Neuronal stem cell (in vitro differentiated cells): ENCODE measurements at regions not wholly inside any gene's neighbourhood (a gene's known extent, or its start where the extent isn't known, plus 50 kb on each side); places are given as distances from the start of the nearest gene placed in this dataset.

Experiments used
- DNase-seq: peaks from one replicate; pipeline ENCODE4 v3.0.0-alpha.2; 2013; ENCODE audit warnings: low spot score
- H2AFZ ChIP-seq: one replicate; pipeline ENCODE4 v1.6.1; 2013; ENCODE audit warnings: mild to moderate bottlenecking, low read length, inconsistent platforms
- H2AK5ac ChIP-seq: 2 replicates; pipeline ENCODE4 v1.6.1; 2013; ENCODE audit warnings: low read depth, mild to moderate bottlenecking, inconsistent platforms, low read length, moderate library complexity, mixed read lengths
- H2BK120ac ChIP-seq: 2 replicates; pipeline ENCODE4 v1.6.1; 2013; ENCODE audit warnings: low read depth, mild to moderate bottlenecking, inconsistent platforms, low read length, moderate library complexity, mixed read lengths
- H2BK12ac ChIP-seq: one replicate; pipeline ENCODE4 v1.6.1; 2013; ENCODE audit warnings: low read length, inconsistent platforms
- H2BK15ac ChIP-seq: 2 replicates; pipeline ENCODE4 v1.6.1; 2013; ENCODE audit warnings: mild to moderate bottlenecking, low read length, inconsistent platforms, mixed read lengths
- H2BK5ac ChIP-seq: one replicate; pipeline ENCODE4 v1.6.1; 2013; ENCODE audit warnings: inconsistent platforms, mild to moderate bottlenecking, low read length, moderate library complexity
- H3K14ac ChIP-seq: one replicate; pipeline ENCODE4 v1.6.1; 2013; ENCODE audit warnings: low read length, inconsistent platforms
- H3K18ac ChIP-seq: 2 replicates; pipeline ENCODE4 v1.6.1; 2013; ENCODE audit warnings: low read length, inconsistent platforms
- H3K23ac ChIP-seq: 2 replicates; pipeline ENCODE4 v1.6.1; 2013; ENCODE audit warnings: low read depth, mild to moderate bottlenecking, mixed read lengths, low read length, inconsistent platforms; ENCODE audit not compliant: poor library complexity
- H3K27ac ChIP-seq: replicated peaks from 3 replicates; pipeline ENCODE4 v1.5.1; 2013; ENCODE audit warnings: low read length, inconsistent platforms
- H3K27me3 ChIP-seq, 3 experiments: 2 replicates each; pipeline ENCODE4 v1.6.1; 2013; ENCODE audit warnings: low read length in 3 of 3, mild to moderate bottlenecking in 2 of 3, inconsistent platforms in 1 of 3, low read depth in 1 of 3, mixed read lengths in 1 of 3, moderate library complexity in 1 of 3; ENCODE audit not compliant: control insufficient read depth in 3 of 3, insufficient read depth in 3 of 3
- H3K36me3 ChIP-seq, 2 donors: replicated peaks in 1 of 2; 2 replicates each; pipeline ENCODE4 v1.6.1; 2013; ENCODE audit warnings: low read length in 2 of 2; ENCODE audit not compliant: control insufficient read depth in 2 of 2, insufficient read depth in 2 of 2
- H3K4ac ChIP-seq: 2 replicates; pipeline ENCODE4 v1.6.1; 2013; ENCODE audit warnings: inconsistent platforms, mild to moderate bottlenecking, low read length, moderate library complexity
- H3K4me1 ChIP-seq, 2 donors: 1 replicate in 1 of 2; 2 replicates in 1 of 2; pipeline ENCODE4 v1.6.1; 2013; ENCODE audit warnings: low read length in 2 of 2, low read depth in 1 of 2; ENCODE audit not compliant: control insufficient read depth in 2 of 2, insufficient read depth in 1 of 2
- H3K4me2 ChIP-seq: one replicate; pipeline ENCODE4 v1.6.1; 2013; ENCODE audit warnings: mild to moderate bottlenecking, low read length, inconsistent platforms; ENCODE audit not compliant: insufficient read depth, poor library complexity, severe bottlenecking
- H3K4me3 ChIP-seq, 2 donors: 2 replicates each; pipeline ENCODE4 v1.5.1; 2013; ENCODE audit warnings: low read length in 2 of 2, mild to moderate bottlenecking in 2 of 2, inconsistent platforms in 1 of 2, moderate library complexity in 1 of 2
- H3K79me1 ChIP-seq: one replicate; pipeline ENCODE4 v1.6.1; 2013; ENCODE audit warnings: low read depth, mild to moderate bottlenecking, inconsistent platforms, low read length, moderate library complexity
- H3K9ac ChIP-seq: one replicate; pipeline ENCODE4 v1.6.1; 2013; ENCODE audit warnings: mild to moderate bottlenecking, low read depth, low read length, inconsistent platforms; ENCODE audit not compliant: poor library complexity
- H3K9me3 ChIP-seq, 2 donors: replicated peaks in 1 of 2; 2 replicates each; pipeline versions ENCODE3 to v1.6.1; 2013; ENCODE audit warnings: low read length in 2 of 2, mild to moderate bottlenecking in 2 of 2, inconsistent platforms in 1 of 2, low read depth in 1 of 2, mixed read lengths in 1 of 2, moderate library complexity in 1 of 2; ENCODE audit not compliant: control insufficient read depth in 2 of 2, insufficient read depth in 1 of 2
- H4K8ac ChIP-seq: one replicate; pipeline ENCODE4 v1.6.1; 2013; ENCODE audit warnings: low read depth, mild to moderate bottlenecking, inconsistent platforms, low read length, moderate library complexity
- H4K91ac ChIP-seq: one replicate; pipeline ENCODE4 v1.6.1; 2013; ENCODE audit warnings: low read length, low read depth, mild to moderate bottlenecking, inconsistent platforms; ENCODE audit not compliant: poor library complexity
- WGBS, 2 donors: extraction: QIAGEN DNeasy Blood & Tissue Kit; methylation state at CpG; one replicate each; pipeline ENCODE4 v1.1.7; 2013; ENCODE audit warnings: missing lambda C conversion rate in 2 of 2, mixed read lengths in 1 of 2; ENCODE audit not compliant: insufficient read length in 2 of 2, insufficient replicate concordance in 1 of 2; ENCODE audit errors: extremely low coverage in 2 of 2; 5-methylcytosine and 5-hydroxymethylcytosine counted together

DNA sequence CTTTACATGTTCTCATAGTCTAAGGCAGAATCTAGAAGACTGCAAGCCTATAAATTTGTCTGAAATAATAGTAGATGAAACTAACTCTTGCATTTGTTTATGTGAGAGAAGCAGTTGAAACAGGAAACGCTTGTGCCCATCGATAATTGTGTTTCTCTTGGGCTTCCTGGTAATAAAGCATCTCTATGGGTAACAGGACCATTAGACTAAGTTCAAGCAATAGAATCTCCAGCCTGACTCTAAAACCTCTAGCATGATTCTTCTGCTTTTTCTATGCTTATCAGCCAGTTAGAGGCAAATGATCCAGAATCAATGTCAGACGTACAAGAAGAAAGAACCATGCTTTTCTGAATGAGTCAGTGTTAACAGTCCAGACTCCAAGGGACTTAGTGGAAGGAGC is 1734.4 kb downstream of the LRRC4C start:
- Histone ChIP-seq H3K27me3 (no peaks in the 10 kb centered on the region), H3K4ac (no peak overlapping the region), H2AK5ac (no peak overlapping the region), H3K4me1 (no peaks in the 10 kb centered on the region), H3K4me2 (no peak overlapping the region), H2AFZ (no peak overlapping the region), H4K91ac (no peak overlapping the region), H2BK12ac (no peak overlapping the region), H3K18ac (no peak overlapping the region), H3K4me3 (no peak overlapping the region), H4K8ac (no peak overlapping the region), H2BK15ac (no peak overlapping the region), H3K9me3 (no peaks in the 10 kb centered on the region), H3K14ac (no peak overlapping the region), H3K23ac (no peak overlapping the region), H3K9ac (no peak overlapping the region), H3K79me1 (no peaks in the 10 kb centered on the region), H3K27ac (no peak overlapping the region), H3K36me3 (no peaks in the 10 kb centered on the region), H2BK5ac (no peak overlapping the region), H2BK120ac (no peak overlapping the region)
- DNase-seq: no peak
- no CpG with 5 or more reads among the region's 3 CpGs for WGBS, 2 donors

GRCh38 chr11:39724404-39724803 is 1735.0 kb downstream of the LRRC4C start:
- no peak overlapping the region for H3K4me2 ChIP-seq
- no peak overlapping the region for H3K27ac ChIP-seq

GRCh38 chr11:39712581-39712980 is 1746.9 kb downstream of the LRRC4C start:
- Histone ChIP-seq H3K4ac (no peak overlapping the region), H2BK12ac (no peak overlapping the region), H3K18ac (no peak overlapping the region), H3K4me1 (no peaks in the 10 kb centered on the region), H3K14ac (no peak overlapping the region), H2BK5ac (no peak overlapping the region), H3K79me1 (no peaks in the 10 kb centered on the region), H3K27ac (no peak overlapping the region), H3K9me3 (no peaks in the 10 kb centered on the region), H3K9ac (no peak overlapping the region), H2AK5ac (no peak overlapping the region), H2BK15ac (no peak overlapping the region), H2BK120ac (no peak overlapping the region), H3K36me3 (no peaks in the 10 kb centered on the region), H2AFZ (no peak overlapping the region), H3K4me2 (no peak overlapping the region), H3K23ac (no peak overlapping the region), H3K27me3 (no peaks in the 10 kb centered on the region), H4K8ac (no peak overlapping the region), H4K91ac (no peak overlapping the region), H3K4me3 (no peak overlapping the region)
- DNase-seq: no peak
- WGBS, 2 donors: no CpG with 5 or more reads among the region's 2 CpGs

More at GRCh38 chr11:39724404-39724803, 1735.0 kb downstream of the LRRC4C start:
- no peak overlapping the region for H3K9ac ChIP-seq
- no peaks in the 10 kb centered on the region for H3K36me3 ChIP-seq
- no peaks in the 10 kb centered on the region for H3K4me1 ChIP-seq
- H4K8ac ChIP-seq: no peak overlapping the region
- no peak overlapping the region for H2AFZ ChIP-seq
- no peak overlapping the region for H2BK5ac ChIP-seq
- no peak overlapping the region for H3K18ac ChIP-seq
- H2AK5ac ChIP-seq: no peak overlapping the region
- no CpG with 5 or more reads among the region's 4 CpGs for whole genome bisulfite sequencing, 2 donors
- H3K9me3 ChIP-seq: no peaks in the 10 kb centered on the region
- no peak overlapping the region for H3K23ac ChIP-seq
- H2BK12ac ChIP-seq: no peak overlapping the region
- no peak overlapping the region for H4K91ac ChIP-seq
- no peak overlapping the region for H3K4ac ChIP-seq
- H3K4me3 ChIP-seq: no peak overlapping the region
- no peaks in the 10 kb centered on the region for H3K79me1 ChIP-seq
- no peak for DNase-seq
- H3K27me3 ChIP-seq: no peaks in the 10 kb centered on the region
- no peak overlapping the region for H3K14ac ChIP-seq
- H2BK120ac ChIP-seq: no peak overlapping the region
- no peak overlapping the region for H2BK15ac ChIP-seq

DNA sequence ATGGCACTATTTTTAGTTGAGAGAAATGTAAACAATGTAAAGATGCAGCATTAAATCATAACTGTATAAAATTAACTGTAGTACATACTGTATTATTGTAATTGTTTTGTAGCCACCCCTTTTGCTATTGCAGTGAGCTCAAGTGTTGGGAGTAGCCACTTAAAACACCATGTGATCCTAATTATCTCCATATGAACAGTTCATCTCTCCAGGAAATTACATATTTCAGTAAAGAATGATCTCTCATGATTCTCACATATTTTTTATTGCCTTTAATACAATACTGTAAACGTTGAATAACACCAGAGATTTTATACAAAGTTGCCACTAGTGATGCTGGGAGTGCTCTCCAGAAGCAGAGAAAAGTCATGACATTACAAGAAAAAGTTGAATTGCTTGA is 1768.6 kb downstream of the LRRC4C start:
- H3K9me3 ChIP-seq: no peaks in the 10 kb centered on the region
- no peak for DNase-seq
- no peak overlapping the region for H2BK12ac ChIP-seq
- no peaks in the 10 kb centered on the region for H3K4me1 ChIP-seq
- H3K4ac ChIP-seq: no peak overlapping the region
- no peak overlapping the region for H3K27ac ChIP-seq
- no peak overlapping the region for H2AFZ ChIP-seq
- H2BK15ac ChIP-seq: no peak overlapping the region
- H3K79me1 ChIP-seq: no peaks in the 10 kb centered on the region
- no peaks in the 10 kb centered on the region for H3K36me3 ChIP-seq
- no peak overlapping the region for H2BK5ac ChIP-seq
- no peak overlapping the region for H3K23ac ChIP-seq
- H2BK120ac ChIP-seq: no peak overlapping the region
- H3K14ac ChIP-seq: no peak overlapping the region
- H3K4me2 ChIP-seq: no peak overlapping the region
- WGBS, 2 donors: no CpG with 5 or more reads among the region's 1 CpG
- no peak overlapping the region for H4K91ac ChIP-seq
- no peak overlapping the region for H2AK5ac ChIP-seq
- H3K18ac ChIP-seq: no peak overlapping the region
- H3K4me3 ChIP-seq: no peak overlapping the region
- H4K8ac ChIP-seq: no peak overlapping the region
- no peak overlapping the region for H3K9ac ChIP-seq
- no peaks in the 10 kb centered on the region for H3K27me3 ChIP-seq
